ENCODE measurements at regions not wholly inside any gene's neighbourhood (a gene's known extent, or its start where the extent isn't known, plus 50 kb on each side); places are given as distances from the start of the nearest gene placed in this dataset.

DNA sequence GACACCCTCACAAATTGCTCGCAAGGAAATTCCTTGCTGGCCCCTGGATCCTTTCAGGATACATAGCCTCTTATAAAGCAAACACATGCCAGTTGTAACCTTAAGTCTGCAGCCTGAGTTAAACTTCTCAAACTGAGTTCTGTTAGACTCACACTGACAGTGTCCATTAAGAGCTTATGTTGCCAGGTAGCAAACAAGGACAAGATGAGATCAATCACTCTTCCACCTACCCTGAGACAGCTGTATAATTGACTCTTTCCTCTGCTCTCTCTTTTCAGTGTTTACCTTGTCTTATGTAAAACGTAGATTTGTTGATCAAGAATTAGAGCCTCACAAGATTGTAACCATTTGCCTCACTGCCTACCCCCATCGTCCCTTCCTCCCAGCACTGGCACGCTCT lies 359.8 kb downstream of the EPM2A start:
- H3K4me1 Mint-ChIP-seq: peaks cover 10% of the 10 kb centered on the region
- H3K27me3 Mint-ChIP-seq: no peaks in the 10 kb centered on the region
- H3K27ac Mint-ChIP-seq: no peak overlapping the region
- H3K36me3 Mint-ChIP-seq (ENCODE audit: low read depth): no peaks in the 10 kb centered on the region
- TF ChIP-seq, protein P1, sequence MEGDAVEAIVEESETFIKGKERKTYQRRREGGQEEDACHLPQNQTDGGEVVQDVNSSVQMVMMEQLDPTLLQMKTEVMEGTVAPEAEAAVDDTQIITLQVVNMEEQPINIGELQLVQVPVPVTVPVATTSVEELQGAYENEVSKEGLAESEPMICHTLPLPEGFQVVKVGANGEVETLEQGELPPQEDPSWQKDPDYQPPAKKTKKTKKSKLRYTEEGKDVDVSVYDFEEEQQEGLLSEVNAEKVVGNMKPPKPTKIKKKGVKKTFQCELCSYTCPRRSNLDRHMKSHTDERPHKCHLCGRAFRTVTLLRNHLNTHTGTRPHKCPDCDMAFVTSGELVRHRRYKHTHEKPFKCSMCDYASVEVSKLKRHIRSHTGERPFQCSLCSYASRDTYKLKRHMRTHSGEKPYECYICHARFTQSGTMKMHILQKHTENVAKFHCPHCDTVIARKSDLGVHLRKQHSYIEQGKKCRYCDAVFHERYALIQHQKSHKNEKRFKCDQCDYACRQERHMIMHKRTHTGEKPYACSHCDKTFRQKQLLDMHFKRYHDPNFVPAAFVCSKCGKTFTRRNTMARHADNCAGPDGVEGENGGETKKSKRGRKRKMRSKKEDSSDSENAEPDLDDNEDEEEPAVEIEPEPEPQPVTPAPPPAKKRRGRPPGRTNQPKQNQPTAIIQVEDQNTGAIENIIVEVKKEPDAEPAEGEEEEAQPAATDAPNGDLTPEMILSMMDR (IDR thresholded peaks at IDR 0.05): no peak
- ATAC-seq (ENCODE audit: low read depth): no peak
- CTCF ChIA-PET: no interaction called here
- DNase-seq: no peak
- no peak overlapping the region for H3K4me3 Mint-ChIP-seq
- H3K9me3 Mint-ChIP-seq: peaks cover 6% of the 10 kb centered on the region
- POLR2A ChIA-PET: no interaction called here
- intact Hi-C loops (cut with micrococcal nuclease): no loop called here

DNA sequence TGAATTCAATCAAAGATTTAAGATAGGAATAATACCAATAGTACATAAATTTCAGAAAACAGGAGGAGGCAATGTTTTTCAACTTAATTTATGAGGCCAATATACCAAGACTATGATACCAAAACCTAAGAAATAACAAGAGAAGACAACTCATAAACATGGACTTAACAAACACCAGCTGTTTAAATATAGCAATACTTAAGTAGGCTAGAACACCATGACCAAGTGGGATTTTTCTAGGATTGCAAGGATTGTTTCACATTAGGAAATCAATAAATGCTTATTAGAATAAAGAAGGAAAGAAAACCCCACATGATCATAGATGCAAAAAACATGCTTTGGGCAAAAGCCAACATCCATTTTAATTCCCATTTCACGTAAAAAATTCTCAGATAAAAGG lies 355.1 kb downstream of the EPM2A start:
- DNase-seq: no peak
- intact Hi-C loops (cut with micrococcal nuclease): no loop called here
- TF ChIP-seq, protein P1 (IDR thresholded peaks at IDR 0.05): no peak
- CTCF ChIA-PET: no interaction called here
- Mint-ChIP-seq H3K36me3 (ENCODE audit: low read depth) (no peaks in the 10 kb centered on the region), H3K27ac (no peak overlapping the region), H3K4me1 (no peaks in the 10 kb centered on the region), H3K27me3 (no peaks in the 10 kb centered on the region), H3K9me3 (peaks cover 6% of the 10 kb centered on the region), H3K4me3 (no peak overlapping the region)
- POLR2A ChIA-PET: no interaction called here
- ATAC-seq (ENCODE audit: low read depth): no peak

DNA sequence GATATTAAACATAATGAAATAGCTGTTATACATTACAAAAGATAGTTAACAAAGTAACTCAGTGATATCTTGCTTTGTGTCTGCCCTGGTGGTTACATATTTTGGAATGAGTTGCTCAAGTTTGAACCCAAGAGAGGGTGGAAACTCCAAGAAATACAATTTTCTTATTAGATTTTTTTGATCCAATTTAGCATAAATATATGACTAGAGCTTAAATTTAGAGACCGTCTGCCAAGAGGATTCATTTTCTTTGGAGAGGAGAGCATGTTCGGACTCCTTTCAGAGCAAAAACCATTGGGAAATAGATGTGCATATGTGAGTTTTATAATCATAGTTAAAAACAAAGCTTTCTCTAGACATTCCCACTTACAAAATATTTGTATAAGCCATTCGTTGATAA lies 353.4 kb downstream of the EPM2A start:
- no peaks in the 10 kb centered on the region for H3K4me1 Mint-ChIP-seq
- no peaks in the 10 kb centered on the region for H3K36me3 Mint-ChIP-seq (ENCODE audit: low read depth)
- H3K27ac Mint-ChIP-seq: no peak overlapping the region
- TF ChIP-seq, protein P1 (IDR thresholded peaks at IDR 0.05): no peak
- no peak overlapping the region for H3K4me3 Mint-ChIP-seq
- ATAC-seq (ENCODE audit: low read depth) (no peak), DNase-seq (no peak)
- POLR2A ChIA-PET: no interaction called here
- intact Hi-C loops (cut with micrococcal nuclease): no loop called here
- H3K27me3 Mint-ChIP-seq: no peaks in the 10 kb centered on the region
- H3K9me3 Mint-ChIP-seq: peaks cover 6% of the 10 kb centered on the region
- CTCF ChIA-PET: no interaction called here

DNA sequence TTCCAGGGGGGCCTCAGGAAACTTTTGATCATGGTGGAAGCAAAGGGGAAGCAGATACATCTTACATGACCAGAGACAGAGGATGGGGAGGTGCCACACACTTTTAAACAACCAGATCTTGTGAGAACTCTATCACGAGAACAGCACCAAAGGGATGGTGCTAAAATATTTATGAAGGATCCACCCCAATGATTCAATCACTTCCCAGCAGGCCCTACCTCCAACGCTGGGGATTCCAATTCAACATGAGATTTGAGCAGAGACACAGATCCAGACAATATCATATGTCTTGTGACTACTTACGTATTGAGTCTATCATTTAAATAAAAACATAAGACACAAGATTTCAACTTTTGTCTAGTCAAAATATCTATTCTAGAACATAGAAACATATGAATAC lies 351.9 kb downstream of the EPM2A start:
- Mint-ChIP-seq H3K9me3 (no peaks in the 10 kb centered on the region), H3K4me1 (no peaks in the 10 kb centered on the region), H3K27me3 (no peaks in the 10 kb centered on the region), H3K36me3 (ENCODE audit: low read depth) (no peaks in the 10 kb centered on the region), H3K27ac (no peak overlapping the region), H3K4me3 (no peak overlapping the region)
- intact Hi-C loops (cut with micrococcal nuclease): no loop called here
- DNase-seq: no peak
- ATAC-seq (ENCODE audit: low read depth): no peak
- TF ChIP-seq, protein P1 (IDR thresholded peaks at IDR 0.05): no peak
- ChIA-PET POLR2A (no interaction called here), CTCF (no interaction called here)

DNA sequence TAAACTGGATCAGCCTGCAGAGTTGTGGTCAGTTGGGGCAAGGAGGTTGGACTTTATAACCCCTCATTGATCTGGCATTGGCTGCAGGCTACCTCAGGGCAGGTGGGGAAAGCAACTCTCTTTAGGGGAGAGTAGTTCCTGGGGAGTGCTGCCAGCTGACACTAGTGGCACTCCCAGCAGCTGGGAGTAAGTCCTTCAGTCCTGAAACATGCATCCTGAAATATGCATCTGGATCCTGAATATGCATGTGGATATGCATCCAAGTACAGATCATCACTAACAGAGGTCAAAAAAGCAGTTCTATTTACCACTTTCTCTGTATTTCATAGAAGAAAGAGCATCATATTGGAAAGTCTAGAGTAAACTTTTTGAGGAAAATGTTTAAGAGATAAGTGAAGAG lies 350.8 kb downstream of the EPM2A start:
- Mint-ChIP-seq H3K27ac (no peak overlapping the region), H3K9me3 (no peaks in the 10 kb centered on the region), H3K36me3 (ENCODE audit: low read depth) (no peaks in the 10 kb centered on the region), H3K27me3 (no peaks in the 10 kb centered on the region), H3K4me1 (no peaks in the 10 kb centered on the region), H3K4me3 (no peak overlapping the region)
- ATAC-seq (ENCODE audit: low read depth) (no peak), DNase-seq (no peak)
- intact Hi-C loops (cut with micrococcal nuclease): no loop called here
- TF ChIP-seq, protein P1 (IDR thresholded peaks at IDR 0.05): no peak
- ChIA-PET POLR2A (no interaction called here), CTCF (no interaction called here)
